GM12875 (cell line): ENCODE measurements at regions not wholly inside any gene's neighbourhood (a gene's known extent, or its start where the extent isn't known, plus 50 kb on each side); places are given as distances from the start of the nearest gene placed in this dataset.

Experiments used
- H3K4me3 ChIP-seq: one replicate; pipeline ENCODE4 v1.5.1; 2011; ENCODE audit warnings: low read depth, low read length, control low read depth
- TF ChIP-seq, protein P1 (sequence below): IDR thresholded peaks from 2 replicates; pipeline ENCODE4 v1.5.1; 2011; ENCODE audit warnings: low read depth, mild to moderate bottlenecking, control low read depth, inconsistent platforms, low read length, moderate library complexity, borderline replicate concordance; ENCODE audit not compliant: insufficient read depth

DNA sequence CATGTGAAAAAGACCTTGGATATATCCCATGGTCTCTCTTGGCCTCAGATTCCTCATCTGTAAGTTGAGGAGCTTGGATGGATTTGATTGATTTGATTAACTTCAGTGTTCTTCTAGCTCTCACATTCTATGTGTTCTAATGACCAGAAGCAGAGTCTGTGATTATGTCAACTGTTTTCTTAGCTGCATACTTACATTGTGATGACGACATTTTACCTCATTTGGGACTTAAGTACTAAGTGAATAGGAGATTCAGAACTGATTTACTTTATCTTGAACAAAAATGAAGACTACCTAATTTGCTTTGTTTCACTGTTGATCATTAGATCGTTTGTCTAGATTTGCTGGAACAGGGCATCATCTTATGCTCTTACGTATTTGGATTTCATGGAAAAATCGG is 427.7 kb downstream of the SH3GL2 start:
- TF ChIP-seq, protein P1, sequence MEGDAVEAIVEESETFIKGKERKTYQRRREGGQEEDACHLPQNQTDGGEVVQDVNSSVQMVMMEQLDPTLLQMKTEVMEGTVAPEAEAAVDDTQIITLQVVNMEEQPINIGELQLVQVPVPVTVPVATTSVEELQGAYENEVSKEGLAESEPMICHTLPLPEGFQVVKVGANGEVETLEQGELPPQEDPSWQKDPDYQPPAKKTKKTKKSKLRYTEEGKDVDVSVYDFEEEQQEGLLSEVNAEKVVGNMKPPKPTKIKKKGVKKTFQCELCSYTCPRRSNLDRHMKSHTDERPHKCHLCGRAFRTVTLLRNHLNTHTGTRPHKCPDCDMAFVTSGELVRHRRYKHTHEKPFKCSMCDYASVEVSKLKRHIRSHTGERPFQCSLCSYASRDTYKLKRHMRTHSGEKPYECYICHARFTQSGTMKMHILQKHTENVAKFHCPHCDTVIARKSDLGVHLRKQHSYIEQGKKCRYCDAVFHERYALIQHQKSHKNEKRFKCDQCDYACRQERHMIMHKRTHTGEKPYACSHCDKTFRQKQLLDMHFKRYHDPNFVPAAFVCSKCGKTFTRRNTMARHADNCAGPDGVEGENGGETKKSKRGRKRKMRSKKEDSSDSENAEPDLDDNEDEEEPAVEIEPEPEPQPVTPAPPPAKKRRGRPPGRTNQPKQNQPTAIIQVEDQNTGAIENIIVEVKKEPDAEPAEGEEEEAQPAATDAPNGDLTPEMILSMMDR = no peak
- H3K4me3 ChIP-seq = no peak overlapping the region

DNA sequence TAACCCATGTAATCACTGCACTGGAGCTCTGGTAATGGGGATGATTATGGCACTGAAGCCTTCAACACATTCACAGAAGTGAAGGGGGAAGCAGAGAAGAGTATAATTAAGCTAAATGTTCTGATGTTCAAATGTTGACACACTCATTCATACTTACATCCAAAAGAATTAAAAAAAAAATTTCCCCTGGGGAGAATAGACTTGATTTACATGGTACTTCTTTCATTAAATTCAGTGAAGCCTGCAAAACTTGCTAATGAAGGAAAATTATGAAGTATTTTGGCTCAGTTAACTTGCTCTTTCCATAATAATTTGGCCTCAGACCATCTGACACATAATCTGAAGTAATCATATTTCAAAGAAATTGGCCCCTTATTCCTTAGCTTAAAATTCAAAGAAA is 428.8 kb downstream of the SH3GL2 start:
- TF ChIP-seq, protein P1 = no peak
- H3K4me3 ChIP-seq = no peak overlapping the region

DNA sequence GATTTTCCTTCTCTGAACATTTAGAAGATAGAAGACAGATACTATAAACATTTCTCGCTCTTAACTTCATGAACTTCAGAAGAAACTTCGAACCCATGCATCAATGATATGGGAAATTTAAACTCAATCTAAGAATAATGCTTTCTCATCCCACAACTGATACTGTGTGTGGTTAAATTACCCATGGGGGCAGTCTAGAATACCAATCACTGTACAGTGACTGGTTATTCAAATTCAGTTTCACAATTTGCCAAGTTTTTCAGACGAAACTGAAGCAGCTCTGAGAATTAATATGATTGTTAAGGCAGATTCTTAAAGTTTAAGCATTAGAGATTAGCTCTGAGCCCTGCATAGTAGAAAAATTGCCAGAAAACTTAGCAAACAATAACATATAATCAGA is 431.0 kb downstream of the SH3GL2 start:
- TF ChIP-seq, protein P1 = no peak
- H3K4me3 ChIP-seq = no peak overlapping the region

DNA sequence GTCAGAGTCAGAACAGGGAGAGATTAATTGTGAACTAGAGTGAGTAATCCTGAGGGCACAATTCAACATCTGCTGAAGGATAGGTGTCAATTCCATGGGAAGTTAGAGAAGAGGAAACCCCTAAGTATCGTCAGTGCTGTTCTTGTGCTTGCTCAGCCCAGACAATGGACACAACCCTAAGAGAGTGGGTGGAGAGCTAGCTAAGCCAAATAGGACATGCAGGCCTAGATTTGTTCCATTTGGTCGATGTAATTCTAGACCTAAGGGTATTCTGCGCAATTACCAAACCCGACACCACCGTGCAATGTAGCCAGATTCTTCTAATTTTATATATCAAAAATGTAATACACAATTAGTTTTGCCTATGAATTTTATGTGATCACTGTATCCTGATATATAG is 431.6 kb downstream of the SH3GL2 start:
- TF ChIP-seq, protein P1 = no peak
- H3K4me3 ChIP-seq = no peak overlapping the region

- no peak overlapping the region for H3K4me3 ChIP-seq
- TF ChIP-seq, protein P1 = no peak
These were observed 433.3 kb downstream of the SH3GL2 start for GRCh38 chr9:18012170-18012569.

GRCh38 chr9:18014556-18014955 is 435.7 kb downstream of the SH3GL2 start:
- no peak overlapping the region for H3K4me3 ChIP-seq
- TF ChIP-seq, protein P1 = no peak

- H3K4me3 ChIP-seq = no peak overlapping the region
- TF ChIP-seq, protein P1 = no peak
These were observed 436.2 kb downstream of the SH3GL2 start for GRCh38 chr9:18015116-18015515.
